ENCODE measurements at regions not wholly inside any gene's neighbourhood (a gene's known extent, or its start where the extent isn't known, plus 50 kb on each side); places are given as distances from the start of the nearest gene placed in this dataset.

DNA sequence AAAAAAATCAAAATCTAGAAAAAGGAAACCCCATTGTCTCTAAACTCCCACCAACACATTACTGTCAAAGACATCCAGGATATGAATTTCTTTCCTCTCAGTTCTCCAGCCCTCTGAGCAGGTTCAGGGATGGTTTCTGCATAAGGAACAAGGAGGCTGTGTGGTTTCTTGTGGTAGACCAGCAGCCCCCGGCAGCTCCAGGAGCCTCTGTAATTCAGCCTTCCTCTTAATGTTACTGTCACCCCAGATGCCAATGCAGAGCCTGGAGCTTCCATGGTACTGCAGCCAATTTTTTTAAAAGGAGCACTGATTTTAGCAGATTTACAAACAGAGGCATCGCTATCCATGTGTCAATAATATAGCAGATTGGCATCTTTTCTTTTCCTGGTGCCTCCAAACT is 100.6 kb upstream of the FAM216B start:
- H3K27ac Mint-ChIP-seq (ENCODE audit: unreplicated experiment), result no peak overlapping the region
- TF ChIP-seq, protein P1, sequence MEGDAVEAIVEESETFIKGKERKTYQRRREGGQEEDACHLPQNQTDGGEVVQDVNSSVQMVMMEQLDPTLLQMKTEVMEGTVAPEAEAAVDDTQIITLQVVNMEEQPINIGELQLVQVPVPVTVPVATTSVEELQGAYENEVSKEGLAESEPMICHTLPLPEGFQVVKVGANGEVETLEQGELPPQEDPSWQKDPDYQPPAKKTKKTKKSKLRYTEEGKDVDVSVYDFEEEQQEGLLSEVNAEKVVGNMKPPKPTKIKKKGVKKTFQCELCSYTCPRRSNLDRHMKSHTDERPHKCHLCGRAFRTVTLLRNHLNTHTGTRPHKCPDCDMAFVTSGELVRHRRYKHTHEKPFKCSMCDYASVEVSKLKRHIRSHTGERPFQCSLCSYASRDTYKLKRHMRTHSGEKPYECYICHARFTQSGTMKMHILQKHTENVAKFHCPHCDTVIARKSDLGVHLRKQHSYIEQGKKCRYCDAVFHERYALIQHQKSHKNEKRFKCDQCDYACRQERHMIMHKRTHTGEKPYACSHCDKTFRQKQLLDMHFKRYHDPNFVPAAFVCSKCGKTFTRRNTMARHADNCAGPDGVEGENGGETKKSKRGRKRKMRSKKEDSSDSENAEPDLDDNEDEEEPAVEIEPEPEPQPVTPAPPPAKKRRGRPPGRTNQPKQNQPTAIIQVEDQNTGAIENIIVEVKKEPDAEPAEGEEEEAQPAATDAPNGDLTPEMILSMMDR (conservative IDR thresholded peaks at IDR 0.05), result no peak
- no peak overlapping the region for H3K4me3 Mint-ChIP-seq
- no peaks in the 10 kb centered on the region for H3K4me1 Mint-ChIP-seq
- DNase-seq (ENCODE audit: low read depth, low spot score), result no peak
- H3K27me3 Mint-ChIP-seq (ENCODE audit: low read depth), result peaks cover 3% of the 10 kb centered on the region
- no peaks in the 10 kb centered on the region for H3K9me3 Mint-ChIP-seq
- no peaks in the 10 kb centered on the region for H3K36me3 Mint-ChIP-seq (ENCODE audit: low read depth)

DNA sequence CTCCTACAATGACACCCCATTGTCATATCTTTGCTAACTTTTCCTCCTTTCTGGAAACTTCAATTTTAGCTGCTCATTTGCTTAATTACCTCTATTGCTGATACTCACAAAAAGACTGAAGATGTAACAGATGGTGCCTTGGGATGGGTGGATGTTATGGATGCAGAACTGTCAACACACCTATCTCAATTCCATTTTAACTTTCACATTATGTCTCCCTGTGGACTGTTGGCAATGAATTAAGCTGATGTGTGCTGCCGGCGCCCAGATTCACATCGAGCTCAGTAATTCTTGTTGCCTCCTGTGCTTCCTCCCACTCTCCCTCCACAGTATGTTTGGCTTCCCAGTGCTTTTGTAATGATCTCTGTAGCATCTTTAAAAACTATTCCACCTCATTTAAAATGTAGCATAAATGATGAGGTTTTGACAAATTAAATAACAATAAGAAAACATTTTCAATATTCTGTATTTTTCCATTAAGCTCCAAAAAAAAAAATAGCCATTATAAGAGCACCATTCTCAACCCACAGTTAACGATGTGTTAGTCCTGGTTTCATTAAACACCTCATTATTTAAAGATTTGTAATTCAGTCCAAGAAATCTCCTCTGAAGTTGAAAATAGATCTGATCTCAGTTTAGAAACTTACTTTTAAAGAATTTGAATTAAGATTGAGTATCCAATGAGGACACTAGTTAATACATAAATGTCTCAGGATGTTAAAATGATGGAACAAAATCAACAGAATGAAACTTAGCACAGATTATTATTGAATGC is 99.9 kb upstream of the FAM216B start:
- peaks cover 3% of the 10 kb centered on the region for H3K27me3 Mint-ChIP-seq (ENCODE audit: low read depth)
- H3K27ac Mint-ChIP-seq (ENCODE audit: unreplicated experiment), result peak overlapping the region; percentile 0
- no peak for DNase-seq (ENCODE audit: low read depth, low spot score)
- no peaks in the 10 kb centered on the region for H3K9me3 Mint-ChIP-seq
- TF ChIP-seq, protein P1 (conservative IDR thresholded peaks at IDR 0.05), result no peak
- no peak overlapping the region for H3K4me3 Mint-ChIP-seq
- no peaks in the 10 kb centered on the region for H3K4me1 Mint-ChIP-seq
- no peaks in the 10 kb centered on the region for H3K36me3 Mint-ChIP-seq (ENCODE audit: low read depth)

DNA sequence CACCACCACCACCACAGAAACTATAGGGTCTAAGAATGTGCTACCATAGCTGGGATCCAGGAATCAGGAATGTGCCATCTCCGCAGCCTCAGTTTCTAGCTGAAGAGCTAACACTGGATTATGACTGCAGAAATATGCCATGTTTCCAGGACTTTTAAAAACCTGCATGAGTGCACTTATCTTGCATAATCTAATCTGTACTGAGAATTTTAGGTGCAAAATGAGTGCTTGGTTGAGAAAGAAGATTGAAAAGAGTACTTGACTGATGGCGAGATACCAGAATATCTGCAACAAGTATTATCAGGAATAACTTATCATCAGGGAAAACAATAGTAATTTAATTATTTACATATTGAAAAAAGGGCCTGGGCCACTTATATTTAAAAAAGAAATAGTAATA is 97.2 kb upstream of the FAM216B start:
- Mint-ChIP-seq H3K4me1 (no peaks in the 10 kb centered on the region), H3K9me3 (peaks cover 4% of the 10 kb centered on the region), H3K27me3 (ENCODE audit: low read depth) (peaks cover 3% of the 10 kb centered on the region), H3K36me3 (ENCODE audit: low read depth) (no peaks in the 10 kb centered on the region), H3K27ac (ENCODE audit: unreplicated experiment) (no peak overlapping the region), H3K4me3 (no peak overlapping the region)
- TF ChIP-seq, protein P1 (conservative IDR thresholded peaks at IDR 0.05), result no peak
- no peak for DNase-seq (ENCODE audit: low read depth, low spot score)

DNA sequence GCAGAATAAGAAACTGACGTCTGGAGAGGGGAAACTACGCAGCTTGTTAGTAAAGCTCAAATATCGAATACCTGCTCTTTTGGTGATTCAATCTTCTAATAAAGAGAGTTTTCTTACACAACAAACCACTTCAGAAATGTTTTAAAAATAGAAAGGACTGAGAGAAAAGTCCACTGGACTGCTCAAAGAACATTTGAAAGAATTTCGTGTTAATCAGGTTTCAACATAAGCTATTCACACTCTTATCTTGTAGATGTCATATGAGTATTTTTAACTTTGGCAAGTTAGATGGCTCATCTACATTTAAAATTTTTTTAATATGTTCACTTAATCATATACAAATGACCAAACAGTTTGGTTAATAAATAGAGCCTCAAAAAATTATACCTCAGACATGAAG is 95.6 kb upstream of the FAM216B start:
- no peak for DNase-seq (ENCODE audit: low read depth, low spot score)
- no peak overlapping the region for H3K4me3 Mint-ChIP-seq
- peaks cover 4% of the 10 kb centered on the region for H3K9me3 Mint-ChIP-seq
- TF ChIP-seq, protein P1 (conservative IDR thresholded peaks at IDR 0.05), result no peak
- no peaks in the 10 kb centered on the region for H3K4me1 Mint-ChIP-seq
- no peak overlapping the region for H3K27ac Mint-ChIP-seq (ENCODE audit: unreplicated experiment)
- peaks cover 5% of the 10 kb centered on the region for H3K27me3 Mint-ChIP-seq (ENCODE audit: low read depth)
- no peaks in the 10 kb centered on the region for H3K36me3 Mint-ChIP-seq (ENCODE audit: low read depth)

DNA sequence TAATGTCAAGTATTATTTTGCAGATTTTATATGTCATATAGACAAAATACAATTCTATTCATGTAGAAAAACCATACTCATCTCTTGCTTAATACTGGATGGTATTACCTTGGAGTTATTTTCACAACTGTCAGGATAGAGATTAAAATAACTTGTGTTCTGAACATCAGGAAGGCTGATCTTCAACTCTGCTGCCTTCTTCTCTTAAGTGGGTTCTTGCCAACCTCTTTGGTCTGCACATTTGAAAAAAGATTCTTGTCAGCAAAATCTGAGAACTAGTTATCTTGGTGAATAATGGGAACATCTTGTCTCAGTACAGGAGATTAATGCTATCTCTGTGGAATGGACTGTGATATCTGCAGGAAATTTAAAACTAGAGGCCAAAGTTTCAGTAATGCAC is 95.2 kb upstream of the FAM216B start:
- Mint-ChIP-seq H3K27ac (ENCODE audit: unreplicated experiment) (no peak overlapping the region), H3K4me3 (no peak overlapping the region), H3K36me3 (ENCODE audit: low read depth) (no peaks in the 10 kb centered on the region), H3K4me1 (no peaks in the 10 kb centered on the region), H3K27me3 (ENCODE audit: low read depth) (peaks cover 4% of the 10 kb centered on the region), H3K9me3 (peaks cover 4% of the 10 kb centered on the region)
- TF ChIP-seq, protein P1 (conservative IDR thresholded peaks at IDR 0.05), result no peak
- DNase-seq (ENCODE audit: low read depth, low spot score), result no peak

All from neural crest cell (in vitro differentiated cells).